ENCODE measurements at regions not wholly inside any gene's neighbourhood (a gene's known extent, or its start where the extent isn't known, plus 50 kb on each side); places are given as distances from the start of the nearest gene placed in this dataset.

DNA sequence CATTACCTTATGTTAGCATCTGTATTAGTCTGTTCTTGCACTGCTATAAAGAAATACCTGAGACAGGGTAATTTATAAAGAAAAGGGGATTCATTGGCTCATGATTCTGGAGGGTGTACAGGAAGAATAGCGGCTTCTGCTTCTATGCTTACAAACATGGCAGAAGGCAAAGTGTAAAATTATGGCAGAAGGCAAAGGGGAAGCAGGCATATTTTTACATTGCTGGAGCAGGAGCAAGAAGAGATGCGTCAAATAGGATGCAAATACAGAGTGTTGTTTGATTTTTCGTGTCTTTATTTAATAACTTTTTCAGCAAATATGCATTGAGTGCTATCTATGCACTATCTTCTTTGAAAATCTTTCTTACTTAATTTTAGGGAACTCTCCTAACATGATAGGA is 210.7 kb upstream of the SSTR1 start:
- TF ChIP-seq, protein P1, sequence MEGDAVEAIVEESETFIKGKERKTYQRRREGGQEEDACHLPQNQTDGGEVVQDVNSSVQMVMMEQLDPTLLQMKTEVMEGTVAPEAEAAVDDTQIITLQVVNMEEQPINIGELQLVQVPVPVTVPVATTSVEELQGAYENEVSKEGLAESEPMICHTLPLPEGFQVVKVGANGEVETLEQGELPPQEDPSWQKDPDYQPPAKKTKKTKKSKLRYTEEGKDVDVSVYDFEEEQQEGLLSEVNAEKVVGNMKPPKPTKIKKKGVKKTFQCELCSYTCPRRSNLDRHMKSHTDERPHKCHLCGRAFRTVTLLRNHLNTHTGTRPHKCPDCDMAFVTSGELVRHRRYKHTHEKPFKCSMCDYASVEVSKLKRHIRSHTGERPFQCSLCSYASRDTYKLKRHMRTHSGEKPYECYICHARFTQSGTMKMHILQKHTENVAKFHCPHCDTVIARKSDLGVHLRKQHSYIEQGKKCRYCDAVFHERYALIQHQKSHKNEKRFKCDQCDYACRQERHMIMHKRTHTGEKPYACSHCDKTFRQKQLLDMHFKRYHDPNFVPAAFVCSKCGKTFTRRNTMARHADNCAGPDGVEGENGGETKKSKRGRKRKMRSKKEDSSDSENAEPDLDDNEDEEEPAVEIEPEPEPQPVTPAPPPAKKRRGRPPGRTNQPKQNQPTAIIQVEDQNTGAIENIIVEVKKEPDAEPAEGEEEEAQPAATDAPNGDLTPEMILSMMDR (IDR thresholded peaks at IDR 0.05) = no peak
- TF ChIP-seq EZH2 (IDR thresholded peaks at IDR 0.05) = no peak
- TF ChIP-seq EZH2phosphoT487 (IDR thresholded peaks at IDR 0.05) = no peak
